ENCODE measurements at regions not wholly inside any gene's neighbourhood (a gene's known extent, or its start where the extent isn't known, plus 50 kb on each side); places are given as distances from the start of the nearest gene placed in this dataset.

DNA sequence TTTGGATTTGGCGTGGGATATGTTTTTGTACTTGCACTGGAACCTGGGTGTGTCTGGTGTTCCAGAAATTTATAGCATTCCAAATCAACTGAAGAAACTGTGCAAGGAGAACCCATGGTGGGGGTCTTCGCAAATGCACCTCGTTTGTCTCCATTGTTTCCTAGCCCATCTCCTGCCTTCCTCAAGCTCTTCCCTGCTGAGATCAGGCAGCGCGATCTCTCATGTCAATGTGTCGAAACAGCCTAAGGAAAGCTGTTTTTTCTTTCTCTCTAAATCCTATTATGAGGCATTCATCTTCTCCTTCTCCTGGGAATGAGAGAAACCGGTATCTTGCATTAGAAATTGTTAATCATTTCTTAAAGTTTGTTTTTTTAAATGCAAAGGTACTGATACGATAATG is 131.0 kb downstream of the KLF5 start:
- TF ChIP-seq SUZ12 (IDR thresholded peaks at IDR 0.05; ENCODE audit: extremely low read depth, insufficient read depth, insufficient read length) (no peak), YY1 (IDR thresholded peaks at IDR 0.05; ENCODE audit: insufficient read depth, insufficient read length) (no peak)
